ENCODE measurements at regions not wholly inside any gene's neighbourhood (a gene's known extent, or its start where the extent isn't known, plus 50 kb on each side); places are given as distances from the start of the nearest gene placed in this dataset. TPM values are rescaled to one million over a fixed set of nuclear protein-coding genes. Genes with fewer than 3 reads are reported as not detected.

- no peak overlapping the region for H3K4me3 ChIP-seq (ENCODE audit: low read depth, low read length)
- no peak for DNase-seq (ENCODE audit: low read depth)
- TF ChIP-seq, protein P1, sequence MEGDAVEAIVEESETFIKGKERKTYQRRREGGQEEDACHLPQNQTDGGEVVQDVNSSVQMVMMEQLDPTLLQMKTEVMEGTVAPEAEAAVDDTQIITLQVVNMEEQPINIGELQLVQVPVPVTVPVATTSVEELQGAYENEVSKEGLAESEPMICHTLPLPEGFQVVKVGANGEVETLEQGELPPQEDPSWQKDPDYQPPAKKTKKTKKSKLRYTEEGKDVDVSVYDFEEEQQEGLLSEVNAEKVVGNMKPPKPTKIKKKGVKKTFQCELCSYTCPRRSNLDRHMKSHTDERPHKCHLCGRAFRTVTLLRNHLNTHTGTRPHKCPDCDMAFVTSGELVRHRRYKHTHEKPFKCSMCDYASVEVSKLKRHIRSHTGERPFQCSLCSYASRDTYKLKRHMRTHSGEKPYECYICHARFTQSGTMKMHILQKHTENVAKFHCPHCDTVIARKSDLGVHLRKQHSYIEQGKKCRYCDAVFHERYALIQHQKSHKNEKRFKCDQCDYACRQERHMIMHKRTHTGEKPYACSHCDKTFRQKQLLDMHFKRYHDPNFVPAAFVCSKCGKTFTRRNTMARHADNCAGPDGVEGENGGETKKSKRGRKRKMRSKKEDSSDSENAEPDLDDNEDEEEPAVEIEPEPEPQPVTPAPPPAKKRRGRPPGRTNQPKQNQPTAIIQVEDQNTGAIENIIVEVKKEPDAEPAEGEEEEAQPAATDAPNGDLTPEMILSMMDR (IDR thresholded peaks at IDR 0.05; ENCODE audit: insufficient read depth, low read depth, low read length) = no peak
Observed at GRCh38 chr11:98952107-98952506, 68.6 kb upstream of the CNTN5 start.

DNA sequence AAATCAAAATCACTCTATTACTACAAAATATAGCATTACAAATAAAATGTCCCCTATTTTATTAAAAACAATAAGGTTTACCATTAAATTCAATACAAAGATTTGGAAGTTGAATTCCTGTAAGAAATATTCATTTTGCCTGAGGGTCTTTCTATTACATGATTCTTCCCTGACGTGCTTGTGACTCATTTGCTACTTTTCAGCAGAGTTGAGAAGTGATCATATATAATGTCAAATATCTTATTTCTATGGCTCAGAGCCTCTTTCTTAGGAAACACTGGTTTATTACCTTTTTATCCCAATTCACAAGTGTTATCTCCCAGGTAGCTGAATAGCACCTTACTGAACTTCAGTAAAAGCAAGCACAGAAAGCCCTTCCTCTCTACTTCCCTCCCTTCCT lies 65.2 kb upstream of the CNTN5 start:
- no peak overlapping the region for H3K4me3 ChIP-seq (ENCODE audit: low read depth, low read length)
- no peak for DNase-seq (ENCODE audit: low read depth)
- TF ChIP-seq, protein P1 (IDR thresholded peaks at IDR 0.05; ENCODE audit: insufficient read depth, low read depth, low read length) = no peak

DNA sequence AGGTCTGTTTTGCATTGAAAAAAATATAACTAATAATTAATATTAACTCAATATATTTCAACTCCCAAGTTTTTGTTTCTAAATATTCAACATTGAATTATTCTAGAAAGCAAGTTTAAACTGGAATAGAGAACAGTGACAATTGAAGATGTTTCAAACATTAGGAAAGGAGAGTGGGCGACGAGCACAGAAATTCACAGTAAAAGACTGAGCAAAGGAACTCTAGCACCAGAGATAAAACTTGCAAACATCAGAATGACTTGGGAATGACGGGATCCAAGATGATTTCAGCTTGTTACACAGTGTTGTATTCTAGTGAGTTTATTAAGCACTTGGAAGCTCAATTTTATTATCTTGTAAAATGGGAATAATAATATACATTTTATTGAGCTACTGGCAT lies 56.6 kb upstream of the CNTN5 start:
- no peak overlapping the region for H3K4me3 ChIP-seq (ENCODE audit: low read depth, low read length)
- TF ChIP-seq, protein P1 (IDR thresholded peaks at IDR 0.05; ENCODE audit: insufficient read depth, low read depth, low read length) = no peak
- no peak for DNase-seq (ENCODE audit: low read depth)

DNA sequence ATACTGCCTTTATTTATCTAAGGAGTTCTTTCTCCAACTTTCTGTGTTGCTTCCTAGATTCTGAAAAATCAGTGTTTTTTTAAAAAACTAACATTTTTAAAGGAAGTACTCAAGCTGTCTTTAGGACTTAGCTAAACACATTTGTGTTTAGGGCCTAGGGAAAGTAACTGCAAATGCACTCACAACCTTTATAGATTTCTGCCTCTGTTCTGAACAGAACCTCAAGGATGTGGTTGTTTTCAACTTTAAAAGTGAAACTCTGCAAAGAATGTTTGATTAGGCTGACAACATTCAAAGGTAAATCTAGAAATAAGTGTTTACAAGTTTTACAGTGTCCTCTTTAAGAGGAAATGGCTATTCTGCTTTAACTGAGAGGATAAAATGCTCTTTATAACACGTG lies 55.4 kb upstream of the CNTN5 start:
- DNase-seq (ENCODE audit: low read depth) = no peak
- no peak overlapping the region for H3K4me3 ChIP-seq (ENCODE audit: low read depth, low read length)
- TF ChIP-seq, protein P1 (IDR thresholded peaks at IDR 0.05; ENCODE audit: insufficient read depth, low read depth, low read length) = no peak

GRCh38 chr11:98965775-98966174 lies 55.0 kb upstream of the CNTN5 start:
- TF ChIP-seq, protein P1 (IDR thresholded peaks at IDR 0.05; ENCODE audit: insufficient read depth, low read depth, low read length) = no peak
- no peak for DNase-seq (ENCODE audit: low read depth)
- no peak overlapping the region for H3K4me3 ChIP-seq (ENCODE audit: low read depth, low read length)

GRCh38 chr11:98967005-98967404 lies 53.7 kb upstream of the CNTN5 start:
- TF ChIP-seq, protein P1 (IDR thresholded peaks at IDR 0.05; ENCODE audit: insufficient read depth, low read depth, low read length) = no peak
- no peak overlapping the region for H3K4me3 ChIP-seq (ENCODE audit: low read depth, low read length)
- DNase-seq (ENCODE audit: low read depth) = no peak

Small RNA genes lying in the stretch of these regions (small RNA-seq; reads per million reads assigned to genes)
- gene AP003730.1 (not detected), gene RNA5SP346 (not detected), gene RNA5SP347 (not detected)

Data from fibroblast of villous mesenchyme (primary cell).